ENCODE measurements at regions not wholly inside any gene's neighbourhood (a gene's known extent, or its start where the extent isn't known, plus 50 kb on each side); places are given as distances from the start of the nearest gene placed in this dataset.

DNA sequence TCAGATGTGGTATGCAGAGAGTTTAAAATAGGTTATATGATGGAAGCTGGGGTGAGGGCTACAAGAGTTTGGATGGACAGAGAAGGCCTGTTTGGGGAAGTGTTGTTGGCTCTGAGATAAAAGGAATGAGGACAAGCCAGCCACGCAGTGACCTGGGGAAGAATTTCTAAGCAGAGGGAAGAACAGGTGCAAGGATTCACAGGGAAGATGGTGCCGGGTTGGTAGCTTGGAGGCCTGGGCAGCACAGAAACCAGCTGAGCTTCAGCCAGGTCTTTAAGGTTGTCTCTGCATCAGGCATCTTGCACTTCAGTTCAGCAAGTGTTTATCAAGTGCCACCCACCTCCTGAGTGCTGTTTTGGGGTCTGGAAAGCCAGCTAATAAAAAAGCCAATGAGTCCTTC is 1163.7 kb downstream of the AACS start:
- Histone ChIP-seq H2BK12ac (ENCODE audit: low read depth, low read length) (no peak overlapping the region), H3K27ac (ENCODE audit: low read depth, low read length) (no peak overlapping the region), H3K36me3 (ENCODE audit: control insufficient read depth in 2 of 4, insufficient read depth in 4 of 4, low read length in 3 of 4) (no peaks in the 10 kb centered on the region), H4K20me1 (replicated peaks in 1 of 2; ENCODE audit: control insufficient read depth in 1 of 2, insufficient read depth in 2 of 2, low read length in 2 of 2) (no peaks in the 10 kb centered on the region), H3K23me2 (ENCODE audit: low read depth, low read length) (no peaks in the 10 kb centered on the region), H3K9me3 (ENCODE audit: insufficient read depth in 2 of 2, low read depth in 1 of 2, low read length in 1 of 2) (no peaks in the 10 kb centered on the region), H2AFZ (ENCODE audit: low read length) (no peak overlapping the region), H3K4me1 (replicated peaks in 1 of 4; ENCODE audit: control insufficient read depth in 3 of 4, insufficient read depth in 4 of 4, low read length in 3 of 4) (peaks cover 0 to 8% (median 3%) of the 10 kb centered on the region in 4 experiments; a peak in 2 of 7 replicates), H3K9ac (replicated peaks in 1 of 4; ENCODE audit: extremely low read depth in 1 of 4, low read depth in 3 of 4, low read length in 3 of 4) (no peak overlapping the region), H3K4me3 (ENCODE audit: extremely low read depth in 1 of 4, insufficient read depth in 2 of 4, low read depth in 3 of 4, low read length in 4 of 4) (no peak overlapping the region), H3K23ac (ENCODE audit: insufficient read length) (no peak overlapping the region), H2BK120ac (replicated peaks; ENCODE audit: low read depth, low read length) (no peak overlapping the region), H3K4ac (replicated peaks; ENCODE audit: insufficient read length, low read depth, low read length) (no peak overlapping the region), H2BK15ac (ENCODE audit: low read length) (no peak overlapping the region), H3K79me2 (ENCODE audit: control insufficient read depth in 1 of 2, insufficient read depth in 2 of 2, low read length in 2 of 2) (no peaks in the 10 kb centered on the region), H3K4me2 (ENCODE audit: insufficient read depth in 1 of 2, low read depth in 2 of 2, low read length in 2 of 2) (no peak overlapping the region), H2BK5ac (ENCODE audit: low read depth, low read length) (no peak overlapping the region), H2AK5ac (ENCODE audit: low read depth, low read length) (no peak overlapping the region), H2BK20ac (ENCODE audit: low read length) (no peak overlapping the region), H3K14ac (ENCODE audit: insufficient read length) (no peak overlapping the region), H4K8ac (ENCODE audit: extremely low read depth, insufficient read depth, low read length) (no peak overlapping the region), H3K56ac (replicated peaks; ENCODE audit: insufficient read length, low read depth, low read length) (no peak overlapping the region), H3K18ac (ENCODE audit: extremely low read depth, low read length) (no peak overlapping the region), H3K27me3 (replicated peaks in 1 of 4; ENCODE audit: control insufficient read depth in 3 of 4, extremely low read depth in 1 of 4, insufficient read depth in 3 of 4, low read length in 3 of 4) (no peaks in the 10 kb centered on the region), H3K79me1 (ENCODE audit: low read depth, low read length) (no peaks in the 10 kb centered on the region), H4K5ac (ENCODE audit: insufficient read length, low read depth, low read length) (no peak overlapping the region), H4K91ac (replicated peaks; ENCODE audit: insufficient read length, low read length) (no peak overlapping the region)
- ChIA-PET POLR2A (ENCODE audit: partially characterized antibody) (no interaction called here), CTCF (ENCODE audit: partially characterized antibody) (interaction anchor here (1.2 kb wide), 1 partner anchor 30 kb away, joined by 3 read pairs; no protein-coding TSS in a partner anchor)
- TF ChIP-seq, protein P1, sequence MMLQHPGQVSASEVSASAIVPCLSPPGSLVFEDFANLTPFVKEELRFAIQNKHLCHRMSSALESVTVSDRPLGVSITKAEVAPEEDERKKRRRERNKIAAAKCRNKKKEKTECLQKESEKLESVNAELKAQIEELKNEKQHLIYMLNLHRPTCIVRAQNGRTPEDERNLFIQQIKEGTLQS (IDR thresholded peaks at IDR 0.05; ENCODE audit: insufficient read depth, low read depth, low read length) = no peak
- no peak for TF ChIP-seq SAP30 (IDR thresholded peaks at IDR 0.05; ENCODE audit: insufficient read depth, insufficient replicate concordance, low read length)
- TF ChIP-seq CBX8 (IDR thresholded peaks at IDR 0.05; ENCODE audit: borderline replicate concordance, low read depth, low read length) = no peak
- TF ChIP-seq, protein P2, sequence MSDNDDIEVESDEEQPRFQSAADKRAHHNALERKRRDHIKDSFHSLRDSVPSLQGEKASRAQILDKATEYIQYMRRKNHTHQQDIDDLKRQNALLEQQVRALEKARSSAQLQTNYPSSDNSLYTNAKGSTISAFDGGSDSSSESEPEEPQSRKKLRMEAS (IDR thresholded peaks at IDR 0.05) = no peak
- TF ChIP-seq KDM5A (IDR thresholded peaks at IDR 0.05; ENCODE audit: low read length) = no peak
- DNase-seq (ENCODE audit: low read depth in 1 of 2, low spot score in 2 of 2) (no peak), FAIRE-seq (no peak)
- WGBS, 2 experiments (ENCODE audit: extremely low coverage in 1 of 2, insufficient coverage in 1 of 2, insufficient read length in 1 of 2, insufficient replicate concordance in 2 of 2, low coverage in 1 of 2, low lambda C conversion rate in 2 of 2, missing lambda C conversion rate in 1 of 2) = 95% methylated on average over 2 of the region's 2 CpGs; no CpG with 5 or more reads in 1 of the 2 experiments
